ENCODE measurements at regions not wholly inside any gene's neighbourhood (a gene's known extent, or its start where the extent isn't known, plus 50 kb on each side); places are given as distances from the start of the nearest gene placed in this dataset.

DNA sequence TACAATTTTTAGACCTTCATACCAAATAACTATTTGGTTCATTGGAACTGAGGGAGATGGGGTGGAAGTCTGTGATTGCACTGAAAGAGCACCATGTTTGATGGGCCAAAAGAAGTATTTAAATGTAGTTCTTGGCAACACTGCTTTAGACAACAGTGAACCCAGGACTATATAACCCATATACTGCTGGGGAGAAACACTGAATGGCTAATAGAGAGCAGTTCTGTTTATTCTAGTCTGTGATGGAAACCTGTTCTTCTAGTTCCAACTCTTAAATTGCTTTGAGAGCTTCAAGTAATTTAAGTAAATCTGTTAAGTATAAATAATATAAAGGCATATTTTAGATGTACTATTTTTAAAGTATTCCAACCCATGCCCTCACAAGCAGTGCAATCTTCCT is 96.3 kb downstream of the NIBAN1 start:
- no peak for TF ChIP-seq NFE2L2 (IDR thresholded peaks at IDR 0.05; ENCODE audit: low read length)
- no peak for TF ChIP-seq ZNF253 (CRISPR knock-in tag; IDR thresholded peaks at IDR 0.05; ENCODE audit: borderline replicate concordance)
- no peak for TF ChIP-seq SOX5 (CRISPR knock-in tag; IDR thresholded peaks at IDR 0.05; ENCODE audit: borderline replicate concordance)
- no peak for TF ChIP-seq TBL1XR1 (IDR thresholded peaks at IDR 0.05; ENCODE audit: borderline replicate concordance, low read length, partially characterized antibody)
- TF ChIP-seq KDM5A (IDR thresholded peaks at IDR 0.05; ENCODE audit: borderline replicate concordance, low read length), result no peak
- TF ChIP-seq NFIC (IDR thresholded peaks at IDR 0.05; ENCODE audit: low read length), result no peak
- TF ChIP-seq, protein P1, sequence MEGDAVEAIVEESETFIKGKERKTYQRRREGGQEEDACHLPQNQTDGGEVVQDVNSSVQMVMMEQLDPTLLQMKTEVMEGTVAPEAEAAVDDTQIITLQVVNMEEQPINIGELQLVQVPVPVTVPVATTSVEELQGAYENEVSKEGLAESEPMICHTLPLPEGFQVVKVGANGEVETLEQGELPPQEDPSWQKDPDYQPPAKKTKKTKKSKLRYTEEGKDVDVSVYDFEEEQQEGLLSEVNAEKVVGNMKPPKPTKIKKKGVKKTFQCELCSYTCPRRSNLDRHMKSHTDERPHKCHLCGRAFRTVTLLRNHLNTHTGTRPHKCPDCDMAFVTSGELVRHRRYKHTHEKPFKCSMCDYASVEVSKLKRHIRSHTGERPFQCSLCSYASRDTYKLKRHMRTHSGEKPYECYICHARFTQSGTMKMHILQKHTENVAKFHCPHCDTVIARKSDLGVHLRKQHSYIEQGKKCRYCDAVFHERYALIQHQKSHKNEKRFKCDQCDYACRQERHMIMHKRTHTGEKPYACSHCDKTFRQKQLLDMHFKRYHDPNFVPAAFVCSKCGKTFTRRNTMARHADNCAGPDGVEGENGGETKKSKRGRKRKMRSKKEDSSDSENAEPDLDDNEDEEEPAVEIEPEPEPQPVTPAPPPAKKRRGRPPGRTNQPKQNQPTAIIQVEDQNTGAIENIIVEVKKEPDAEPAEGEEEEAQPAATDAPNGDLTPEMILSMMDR (CRISPR knock-in tag; IDR thresholded peaks at IDR 0.05), result no peak
